HG02763 (cell line): ENCODE measurements at regions not wholly inside any gene's neighbourhood (a gene's known extent, or its start where the extent isn't known, plus 50 kb on each side); places are given as distances from the start of the nearest gene placed in this dataset.

Experiments used
- ATAC-seq: cut with Tn5 transposase; IDR thresholded peaks from one replicate; pipeline ENCODE4 v1.9.1; 2021; ENCODE audit warnings: mild to moderate bottlenecking, moderate library complexity; ENCODE audit not compliant: unreplicated experiment

GRCh38 chr9:75833778-75834177 is 56.7 kb upstream of the PCSK5 start:
- no peak for ATAC-seq

GRCh38 chr9:75834878-75835277 is 55.6 kb upstream of the PCSK5 start:
- no peak for ATAC-seq
